HCT116 (cell line): ENCODE measurements at regions not wholly inside any gene's neighbourhood (a gene's known extent, or its start where the extent isn't known, plus 50 kb on each side); places are given as distances from the start of the nearest gene placed in this dataset.

ENCODE experiments used
- ATAC-seq: fragments of 200-7000 bp; cut with Tn5 transposase; 2 replicates; pipeline ENCODE4 v1.9.1; 2020; ENCODE audit warnings: mild to moderate bottlenecking, moderate library complexity
- BruUV-seq: library from RNA; stranded (reverse); fragments of 400-500 nt; replicated peaks from 2 replicates; lab custom pipeline; 2021; lab: Mats Ljungman, UMichigan
- CTCF ChIA-PET: fragments of 300-600 bp; sonication (Branson Sonifier 250); formaldehyde crosslinking; loops from one replicate; lab custom pipeline; 2021; ENCODE audit warnings: antibody characterized with exemption; lab: Charles Lee
- POLR2A ChIA-PET: fragments of 300-600, 350-600 bp; sonication (Branson Sonifier 250); formaldehyde crosslinking; loops from one replicate; lab custom pipeline; 2021; ENCODE audit warnings: antibody characterized with exemption; lab: Charles Lee
- RAD21 ChIA-PET, 2 experiments: fragments of 300-600 bp; sonication (Branson Sonifier 250); formaldehyde crosslinking; loops; one replicate each; lab custom pipeline; 2023; ENCODE audit warnings: low total read pairs in 2 of 2; ENCODE audit not compliant: uncharacterized antibody in 2 of 2, unreplicated experiment in 2 of 2, low non-redundant PET in 1 of 2; lab: Charles Lee
- DNase-seq: peaks from one replicate; pipeline ENCODE4 v3.0.0-alpha.2; 2010; ENCODE audit warnings: low read depth, low spot score
- H2AFZ ChIP-seq: fragments of 200-600 bp; shearing (Covaris generic), sonication (generic); 2 replicates; pipeline ENCODE4 v1.6.1; 2017; ENCODE audit warnings: low read depth, mixed run types, mixed read lengths, antibody characterized with exemption, low read length; ENCODE audit not compliant: poor library complexity, severe bottlenecking
- H3K27ac ChIP-seq: 2 replicates; pipeline ENCODE4 v1.5.1; 2012; ENCODE audit warnings: low read depth, low read length
- H3K27me3 ChIP-seq: fragments of 200-600 bp; sonication (generic); 2 replicates; pipeline ENCODE4 v1.6.1; 2016; ENCODE audit warnings: mixed run types, low read length, mixed read lengths; ENCODE audit not compliant: insufficient read depth
- H3K36me3 ChIP-seq, 2 experiments: fragments of 200-500 bp in 1 of 2; fragments of 200-600 bp in 1 of 2; sonication (Bioruptor generic) in 1 of 2; sonication (generic) in 1 of 2; 2 replicates each; pipeline versions ENCODE4 v1.5.1 to v1.6.1; 2014 to 2016; ENCODE audit warnings: low read length in 2 of 2, inconsistent platforms in 1 of 2, mixed read lengths in 1 of 2, mixed run types in 1 of 2; ENCODE audit not compliant: insufficient read depth in 2 of 2, control insufficient read depth in 1 of 2
- H3K4me1 ChIP-seq, 2 experiments: fragments of 200-600 bp in 1 of 2; sonication (generic) in 1 of 2; 2 replicates each; pipeline versions ENCODE4 v1.5.1 to v1.6.1; 2012 to 2017; ENCODE audit warnings: low read length in 2 of 2, inconsistent platforms in 1 of 2, mild to moderate bottlenecking in 1 of 2, mixed read lengths in 1 of 2, mixed run types in 1 of 2, moderate library complexity in 1 of 2; ENCODE audit not compliant: insufficient read depth in 2 of 2, control insufficient read depth in 1 of 2
- H3K4me2 ChIP-seq: fragments of 200-600 bp; sonication (generic); 2 replicates; pipeline ENCODE4 v1.6.1; 2017; ENCODE audit warnings: mixed run types, low read length, mixed read lengths
- H3K4me3 ChIP-seq, 2 experiments: fragments of 200-600 bp in 1 of 2; sonication (generic) in 1 of 2; replicated peaks in 1 of 2; 2 replicates each; pipeline ENCODE4 v1.5.1; 2011 to 2016; ENCODE audit warnings: low read length in 2 of 2, control low read depth in 1 of 2, low read depth in 1 of 2, mild to moderate bottlenecking in 1 of 2, mixed read lengths in 1 of 2, mixed run types in 1 of 2
- H3K79me2 ChIP-seq: fragments of 200-600 bp; sonication (generic); 2 replicates; pipeline ENCODE4 v1.6.1; 2017; ENCODE audit warnings: mild to moderate bottlenecking, mixed run types, low read length, moderate library complexity, mixed read lengths; ENCODE audit not compliant: insufficient read depth
- H3K9ac ChIP-seq: fragments of 200-600 bp; sonication (generic); 2 replicates; pipeline ENCODE4 v1.6.1; 2016; ENCODE audit warnings: low read length, mixed read lengths
- H3K9me2 ChIP-seq: fragments of 200-600 bp; sonication (generic), shearing (Covaris generic); 2 replicates; pipeline ENCODE4 v1.6.1; 2017; ENCODE audit warnings: mixed run types, mild to moderate bottlenecking, moderate library complexity; ENCODE audit not compliant: insufficient read depth
- H3K9me3 ChIP-seq, 2 experiments: fragments of 200-500 bp in 1 of 2; fragments of 200-600 bp in 1 of 2; sonication (Bioruptor generic) in 1 of 2; sonication (generic) in 1 of 2; 2 replicates each; pipeline ENCODE4 v1.6.1; 2014 to 2017; ENCODE audit warnings: low read length in 2 of 2, mixed read lengths in 2 of 2, inconsistent platforms in 1 of 2, low read depth in 1 of 2, mild to moderate bottlenecking in 1 of 2, mixed run types in 1 of 2, moderate library complexity in 1 of 2; ENCODE audit not compliant: control insufficient read depth in 1 of 2, insufficient read depth in 1 of 2
- H4K20me1 ChIP-seq: fragments of 200-600 bp; sonication (generic), shearing (Covaris generic); 2 replicates; pipeline ENCODE4 v1.6.1; 2017; ENCODE audit warnings: mixed run types, mild to moderate bottlenecking, moderate library complexity; ENCODE audit not compliant: insufficient read depth
- ATF3 ChIP-seq: IDR thresholded peaks from 2 replicates; pipeline ENCODE4 v1.6.1; 2012
- CBX3 ChIP-seq: IDR thresholded peaks from 2 replicates; pipeline ENCODE4 v1.6.1; 2012; ENCODE audit warnings: low read depth
- CEBPB ChIP-seq: IDR thresholded peaks from 2 replicates; pipeline ENCODE4 v1.6.1; 2012; ENCODE audit warnings: low read depth
- EGR1 ChIP-seq: IDR thresholded peaks from 2 replicates; pipeline ENCODE4 v1.6.1; 2012; ENCODE audit warnings: low read depth
- ELF1 ChIP-seq: IDR thresholded peaks from 2 replicates; pipeline ENCODE4 v1.6.1; 2012; ENCODE audit warnings: low read depth, borderline replicate concordance
- EZH2 ChIP-seq: fragments of 200-600 bp; sonication (generic); IDR thresholded peaks from 2 replicates; pipeline ENCODE4 v1.6.1; 2017; ENCODE audit warnings: antibody characterized with exemption, mixed run types
- FOSL1 ChIP-seq: IDR thresholded peaks from 2 replicates; pipeline ENCODE4 v1.6.1; 2012; ENCODE audit warnings: low read depth
- JUND ChIP-seq: IDR thresholded peaks from 2 replicates; pipeline ENCODE4 v1.6.1; 2012
- MAX ChIP-seq: IDR thresholded peaks from 2 replicates; pipeline ENCODE4 v1.6.1; 2012
- POLR2A ChIP-seq: IDR thresholded peaks from 2 replicates; pipeline ENCODE4 v1.7.0; 2011; ENCODE audit warnings: borderline replicate concordance; ENCODE audit not compliant: insufficient read depth, insufficient read length; ENCODE audit errors: extremely low read depth
- POLR2AphosphoS5 ChIP-seq: IDR thresholded peaks from 2 replicates; pipeline ENCODE4 v1.6.1; 2011; ENCODE audit warnings: mild to moderate bottlenecking, low read depth, low read length, moderate library complexity
- RAD21 ChIP-seq: IDR thresholded peaks from 2 replicates; pipeline ENCODE4 v1.6.1; 2012; ENCODE audit warnings: low read depth, mild to moderate bottlenecking
- SIN3A ChIP-seq: IDR thresholded peaks from 2 replicates; pipeline ENCODE4 v1.6.1; 2012; ENCODE audit warnings: low read depth
- SP1 ChIP-seq: IDR thresholded peaks from 2 replicates; pipeline ENCODE4 v1.6.1; 2012; ENCODE audit warnings: low read depth
- SRF ChIP-seq: IDR thresholded peaks from 2 replicates; pipeline ENCODE4 v1.6.1; 2012; ENCODE audit warnings: low read depth
- TCF7L2 ChIP-seq: IDR thresholded peaks from 2 replicates; pipeline ENCODE4 v1.7.0; 2011; ENCODE audit warnings: borderline replicate concordance, inconsistent platforms; ENCODE audit not compliant: insufficient read depth, insufficient read length; ENCODE audit errors: extremely low read depth
- YY1 ChIP-seq: IDR thresholded peaks from 2 replicates; pipeline ENCODE4 v1.6.1; 2011; ENCODE audit warnings: low read length, low read depth, moderate library complexity, mild to moderate bottlenecking; ENCODE audit not compliant: insufficient replicate concordance; ENCODE audit errors: extremely low read depth
- ZFX ChIP-seq: fragments of 450-650 bp; IDR thresholded peaks from 2 replicates; pipeline ENCODE4 v1.6.1; 2017
- intact Hi-C: fragments of 100-400 bp; cut with micrococcal nuclease; formaldehyde crosslinking; loops from 2 replicates; pipeline ENCODE4 v1.10.0; 2022

DNA sequence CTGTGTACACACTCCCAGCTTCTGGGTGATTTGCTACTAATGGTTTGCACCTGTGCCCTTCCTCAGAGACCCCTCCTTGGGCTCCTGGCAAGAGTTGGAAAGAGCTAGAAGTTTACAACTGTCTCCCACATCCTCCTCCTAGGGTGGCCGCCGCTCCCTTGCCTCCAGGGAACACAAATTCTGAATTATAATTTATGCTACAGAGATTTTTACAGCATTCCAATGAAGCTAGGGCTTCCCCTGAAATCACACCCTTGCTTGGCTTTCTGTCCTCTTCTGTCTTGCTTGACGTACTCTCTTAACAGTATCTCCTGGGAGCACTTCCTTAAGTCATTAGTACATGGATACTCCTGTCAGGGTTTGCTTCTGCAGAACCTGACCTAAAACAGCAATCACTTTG lies 180.2 kb downstream of the KCNA5 start:
- Histone ChIP-seq H3K9ac (no peak overlapping the region), H3K27me3 (no peaks in the 10 kb centered on the region), H3K79me2 (no peaks in the 10 kb centered on the region), H4K20me1 (no peaks in the 10 kb centered on the region), H2AFZ (no peak overlapping the region), H3K9me2 (no peaks in the 10 kb centered on the region), H3K4me2 (no peak overlapping the region), H3K4me1 (no peaks in the 10 kb centered on the region), H3K9me3 (no peaks in the 10 kb centered on the region), H3K36me3 (no peaks in the 10 kb centered on the region)
- no peak for DNase-seq
- POLR2A ChIA-PET = no interaction called here
- CTCF ChIA-PET = no interaction called here
- RAD21 ChIA-PET = no interaction called here
- no peak for TF ChIP-seq SIN3A
- no peak for TF ChIP-seq EGR1
- no peak for TF ChIP-seq CBX3
- TF ChIP-seq EZH2 = no peak
- no peak for TF ChIP-seq POLR2A
- no peak for TF ChIP-seq TCF7L2
- no peak for TF ChIP-seq YY1
- TF ChIP-seq JUND = no peak
- TF ChIP-seq ZFX = no peak
- no peak for TF ChIP-seq FOSL1
- TF ChIP-seq MAX = no peak
- no peak for TF ChIP-seq POLR2AphosphoS5
- no peak for TF ChIP-seq ELF1
- TF ChIP-seq CEBPB = no peak
- no peak for TF ChIP-seq SRF
- TF ChIP-seq ATF3 = no peak
- no peak for TF ChIP-seq RAD21
- TF ChIP-seq SP1 = no peak
- TF ChIP-seq, all 23 proteins: peak for 0
- intact Hi-C loops = no loop called here
- Histone ChIP-seq H3K4me3 (no peak overlapping the region), H3K27ac (no peak overlapping the region)
- BruUV-seq = no TSS peak
- ATAC-seq = no peak
